GM12878 (cell line): ENCODE measurements at regions not wholly inside any gene's neighbourhood (a gene's known extent, or its start where the extent isn't known, plus 50 kb on each side); places are given as distances from the start of the nearest gene placed in this dataset.

Source experiments
- CEBPB ChIP-seq, 2 experiments: fragments of 150-350 bp in 1 of 2; IDR thresholded peaks; 2 replicates each; pipeline ENCODE4 v1.6.1; 2012 to 2014; ENCODE audit warnings: low read depth in 2 of 2, low read length in 2 of 2, borderline replicate concordance in 1 of 2, inconsistent platforms in 1 of 2
- GABPA ChIP-seq: IDR thresholded peaks from 2 replicates; pipeline ENCODE4 v1.6.1; 2014; ENCODE audit warnings: antibody characterized with exemption, low read depth, mild to moderate bottlenecking, inconsistent platforms
- PAX8 ChIP-seq: fragments of 450-650 bp; IDR thresholded peaks from 2 replicates; pipeline ENCODE4 v1.6.1; 2017; ENCODE audit warnings: mild to moderate bottlenecking, moderate library complexity
- POU2F2 ChIP-seq: IDR thresholded peaks from 3 replicates; pipeline ENCODE4 v1.6.1; 2011; ENCODE audit warnings: low read depth, mild to moderate bottlenecking, low read length, borderline replicate concordance
- RCOR1 ChIP-seq: conservative IDR thresholded peaks from 2 replicates; pipeline ENCODE4 v1.6.1; 2012; ENCODE audit warnings: low read depth, low read length, improper control_type of control experiment
- WRNIP1 ChIP-seq: IDR thresholded peaks from 2 replicates; pipeline ENCODE4 v1.6.1; 2011; ENCODE audit warnings: low read depth, low read length, improper control_type of control experiment, borderline replicate concordance
- TF ChIP-seq, protein P1 (sequence below): fragments of 450-650 bp; IDR thresholded peaks from 2 replicates; pipeline ENCODE4 v1.6.1; 2018; ENCODE audit warnings: borderline replicate concordance, mild to moderate bottlenecking; ENCODE audit not compliant: partially characterized antibody
- TF ChIP-seq, protein P2 (sequence below): IDR thresholded peaks from 2 replicates; pipeline ENCODE4 v1.6.1; 2012; ENCODE audit warnings: mild to moderate bottlenecking, low read depth, low read length
- TF ChIP-seq, protein P3 (sequence below): fragments of 450-650 bp; formaldehyde crosslinking; IDR thresholded peaks from 2 replicates; pipeline ENCODE4 v1.4.0; 2022; ENCODE audit warnings: mild to moderate bottlenecking, moderate library complexity

DNA sequence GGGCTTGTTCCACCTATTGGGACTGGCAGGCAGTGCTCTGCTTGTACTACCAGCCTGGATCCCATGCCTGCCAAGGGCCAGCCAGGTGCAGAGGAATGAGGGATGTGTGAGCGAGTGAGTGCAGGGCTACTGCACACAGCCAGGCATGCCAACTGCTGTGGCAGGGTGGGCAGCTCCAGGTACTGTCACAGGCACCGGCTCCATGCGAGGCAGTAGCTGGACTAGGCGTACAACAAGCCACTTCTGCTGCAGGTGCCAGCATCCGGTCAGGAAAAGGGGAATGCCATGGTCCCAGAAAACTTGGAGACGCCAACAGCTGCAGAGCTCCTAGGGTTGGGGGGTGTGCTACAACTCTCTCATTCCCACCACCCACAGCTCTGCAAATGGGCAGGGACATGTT lies 1356.7 kb downstream of the SI start (continued):
- TF ChIP-seq, protein P1, sequence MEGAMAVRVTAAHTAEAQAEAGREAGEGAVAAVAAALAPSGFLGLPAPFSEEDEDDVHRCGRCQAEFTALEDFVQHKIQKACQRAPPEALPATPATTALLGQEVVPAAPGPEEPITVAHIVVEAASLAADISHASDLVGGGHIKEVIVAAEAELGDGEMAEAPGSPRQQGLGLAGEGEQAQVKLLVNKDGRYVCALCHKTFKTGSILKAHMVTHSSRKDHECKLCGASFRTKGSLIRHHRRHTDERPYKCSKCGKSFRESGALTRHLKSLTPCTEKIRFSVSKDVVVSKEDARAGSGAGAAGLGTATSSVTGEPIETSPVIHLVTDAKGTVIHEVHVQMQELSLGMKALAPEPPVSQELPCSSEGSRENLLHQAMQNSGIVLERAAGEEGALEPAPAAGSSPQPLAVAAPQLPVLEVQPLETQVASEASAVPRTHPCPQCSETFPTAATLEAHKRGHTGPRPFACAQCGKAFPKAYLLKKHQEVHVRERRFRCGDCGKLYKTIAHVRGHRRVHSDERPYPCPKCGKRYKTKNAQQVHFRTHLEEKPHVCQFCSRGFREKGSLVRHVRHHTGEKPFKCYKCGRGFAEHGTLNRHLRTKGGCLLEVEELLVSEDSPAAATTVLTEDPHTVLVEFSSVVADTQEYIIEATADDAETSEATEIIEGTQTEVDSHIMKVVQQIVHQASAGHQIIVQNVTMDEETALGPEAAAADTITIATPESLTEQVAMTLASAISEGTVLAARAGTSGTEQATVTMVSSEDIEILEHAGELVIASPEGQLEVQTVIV, result no peak
- TF ChIP-seq CEBPB (IDR thresholded peaks at IDR 0.05; ENCODE audit: borderline replicate concordance in 1 of 2, low read depth in 2 of 2, low read length in 2 of 2) (no peak), PAX8 (no peak), WRNIP1 (no peak), GABPA (no peak), RCOR1 (no peak), POU2F2 (no peak)
- TF ChIP-seq, protein P2, sequence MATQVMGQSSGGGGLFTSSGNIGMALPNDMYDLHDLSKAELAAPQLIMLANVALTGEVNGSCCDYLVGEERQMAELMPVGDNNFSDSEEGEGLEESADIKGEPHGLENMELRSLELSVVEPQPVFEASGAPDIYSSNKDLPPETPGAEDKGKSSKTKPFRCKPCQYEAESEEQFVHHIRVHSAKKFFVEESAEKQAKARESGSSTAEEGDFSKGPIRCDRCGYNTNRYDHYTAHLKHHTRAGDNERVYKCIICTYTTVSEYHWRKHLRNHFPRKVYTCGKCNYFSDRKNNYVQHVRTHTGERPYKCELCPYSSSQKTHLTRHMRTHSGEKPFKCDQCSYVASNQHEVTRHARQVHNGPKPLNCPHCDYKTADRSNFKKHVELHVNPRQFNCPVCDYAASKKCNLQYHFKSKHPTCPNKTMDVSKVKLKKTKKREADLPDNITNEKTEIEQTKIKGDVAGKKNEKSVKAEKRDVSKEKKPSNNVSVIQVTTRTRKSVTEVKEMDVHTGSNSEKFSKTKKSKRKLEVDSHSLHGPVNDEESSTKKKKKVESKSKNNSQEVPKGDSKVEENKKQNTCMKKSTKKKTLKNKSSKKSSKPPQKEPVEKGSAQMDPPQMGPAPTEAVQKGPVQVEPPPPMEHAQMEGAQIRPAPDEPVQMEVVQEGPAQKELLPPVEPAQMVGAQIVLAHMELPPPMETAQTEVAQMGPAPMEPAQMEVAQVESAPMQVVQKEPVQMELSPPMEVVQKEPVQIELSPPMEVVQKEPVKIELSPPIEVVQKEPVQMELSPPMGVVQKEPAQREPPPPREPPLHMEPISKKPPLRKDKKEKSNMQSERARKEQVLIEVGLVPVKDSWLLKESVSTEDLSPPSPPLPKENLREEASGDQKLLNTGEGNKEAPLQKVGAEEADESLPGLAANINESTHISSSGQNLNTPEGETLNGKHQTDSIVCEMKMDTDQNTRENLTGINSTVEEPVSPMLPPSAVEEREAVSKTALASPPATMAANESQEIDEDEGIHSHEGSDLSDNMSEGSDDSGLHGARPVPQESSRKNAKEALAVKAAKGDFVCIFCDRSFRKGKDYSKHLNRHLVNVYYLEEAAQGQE, result no peak
- TF ChIP-seq, protein P3, sequence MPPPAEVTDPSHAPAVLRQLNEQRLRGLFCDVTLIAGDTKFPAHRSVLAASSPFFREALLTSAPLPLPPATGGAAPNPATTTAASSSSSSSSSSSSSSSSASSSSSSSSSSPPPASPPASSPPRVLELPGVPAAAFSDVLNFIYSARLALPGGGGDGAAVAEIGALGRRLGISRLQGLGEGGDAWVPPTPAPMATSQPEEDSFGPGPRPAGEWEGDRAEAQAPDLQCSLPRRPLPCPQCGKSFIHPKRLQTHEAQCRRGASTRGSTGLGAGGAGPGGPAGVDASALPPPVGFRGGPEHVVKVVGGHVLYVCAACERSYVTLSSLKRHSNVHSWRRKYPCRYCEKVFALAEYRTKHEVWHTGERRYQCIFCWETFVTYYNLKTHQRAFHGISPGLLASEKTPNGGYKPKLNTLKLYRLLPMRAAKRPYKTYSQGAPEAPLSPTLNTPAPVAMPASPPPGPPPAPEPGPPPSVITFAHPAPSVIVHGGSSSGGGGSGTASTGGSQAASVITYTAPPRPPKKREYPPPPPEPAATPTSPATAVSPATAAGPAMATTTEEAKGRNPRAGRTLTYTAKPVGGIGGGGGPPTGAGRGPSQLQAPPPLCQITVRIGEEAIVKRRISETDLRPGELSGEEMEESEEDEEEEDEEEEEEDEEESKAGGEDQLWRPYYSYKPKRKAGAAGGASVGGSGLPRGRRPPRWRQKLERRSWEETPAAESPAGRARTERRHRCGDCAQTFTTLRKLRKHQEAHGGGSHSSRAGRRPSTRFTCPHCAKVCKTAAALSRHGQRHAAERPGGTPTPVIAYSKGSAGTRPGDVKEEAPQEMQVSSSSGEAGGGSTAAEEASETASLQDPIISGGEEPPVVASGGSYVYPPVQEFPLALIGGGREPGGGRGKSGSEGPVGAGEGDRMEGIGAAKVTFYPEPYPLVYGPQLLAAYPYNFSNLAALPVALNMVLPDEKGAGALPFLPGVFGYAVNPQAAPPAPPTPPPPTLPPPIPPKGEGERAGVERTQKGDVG (CRISPR knock-in tag), result no peak
- TF ChIP-seq, all 136 proteins: peak for 0
